SU-DHL-6 (cell line): ENCODE measurements at regions not wholly inside any gene's neighbourhood (a gene's known extent, or its start where the extent isn't known, plus 50 kb on each side); places are given as distances from the start of the nearest gene placed in this dataset.
"Not testable (repeated sequence)": the region's sequence is repeated elsewhere in the genome, so short reads cannot be mapped to it uniquely, and the experiment has no call there.

Experiments
- H2AFZ ChIP-seq: fragments of 200-600 bp; sonication (generic); 2 replicates; pipeline ENCODE4 v1.6.1; 2014; ENCODE audit warnings: low read depth, mild to moderate bottlenecking, moderate library complexity, mixed read lengths, antibody characterized with exemption, low read length; ENCODE audit not compliant: severe bottlenecking
- H3F3A ChIP-seq: fragments of 200-600 bp; shearing (Covaris generic); 2 replicates; pipeline ENCODE4 v1.6.0; 2016; ENCODE audit warnings: antibody characterized with exemption, mild to moderate bottlenecking; ENCODE audit not compliant: insufficient read depth
- H3K27ac ChIP-seq: fragments of 200-600 bp; sonication (generic); 2 replicates; pipeline ENCODE4 v1.5.1; 2016; ENCODE audit warnings: low read depth, mild to moderate bottlenecking, low read length, moderate library complexity, mixed read lengths
- H3K27me3 ChIP-seq: fragments of 200-600 bp; sonication (generic), shearing (Covaris generic); 2 replicates; pipeline ENCODE4 v1.6.0; 2014; ENCODE audit warnings: mild to moderate bottlenecking, low read length
- H3K36me3 ChIP-seq: fragments of 200-600 bp; sonication (generic); 2 replicates; pipeline ENCODE4 v1.6.1; 2014; ENCODE audit warnings: mild to moderate bottlenecking, low read length, mixed read lengths
- H3K4me2 ChIP-seq: fragments of 300-600, 200-600 bp; shearing (Covaris generic), sonication (generic); 2 replicates; pipeline ENCODE4 v1.6.0; 2014; ENCODE audit warnings: low read length, low read depth, mild to moderate bottlenecking; ENCODE audit not compliant: poor library complexity, severe bottlenecking
- H3K4me3 ChIP-seq: fragments of 200-600 bp; sonication (generic); 2 replicates; pipeline ENCODE4 v1.5.1; 2014; ENCODE audit warnings: antibody characterized with exemption, low read length, mild to moderate bottlenecking, mixed read lengths; ENCODE audit not compliant: insufficient read depth, poor library complexity, severe bottlenecking
- H3K79me2 ChIP-seq: fragments of 200-600 bp; sonication (generic); 2 replicates; pipeline ENCODE4 v1.6.1; 2014; ENCODE audit warnings: mild to moderate bottlenecking, low read length, moderate library complexity; ENCODE audit not compliant: insufficient read depth
- H3K9ac ChIP-seq: fragments of 200-600 bp; sonication (generic); 2 replicates; pipeline ENCODE4 v1.7.0; 2014; ENCODE audit warnings: mild to moderate bottlenecking, low read length
- H3K9me2 ChIP-seq: fragments of 200-600 bp; sonication (generic); replicated peaks from 2 replicates; pipeline ENCODE4 v1.6.1; 2014; ENCODE audit warnings: low read length; ENCODE audit not compliant: insufficient read depth
- H3K9me3 ChIP-seq: fragments of 200-600 bp; sonication (generic); 2 replicates; pipeline ENCODE4 v1.6.1; 2014; ENCODE audit warnings: low read length, mixed read lengths; ENCODE audit not compliant: insufficient read depth
- H4K20me1 ChIP-seq: fragments of 200-600 bp; sonication (generic); 2 replicates; pipeline ENCODE4 v1.6.1; 2014; ENCODE audit warnings: low read depth, mild to moderate bottlenecking, antibody characterized with exemption, low read length, moderate library complexity, mixed read lengths
- CTCF ChIP-seq: fragments of 200-600 bp; sonication (generic); IDR thresholded peaks from one replicate; pipeline ENCODE4 v1.5.1; 2017; ENCODE audit warnings: antibody characterized with exemption, mild to moderate bottlenecking, low read length, moderate library complexity; ENCODE audit not compliant: insufficient read depth, poor library complexity, severe bottlenecking
- EZH2phosphoT487 ChIP-seq: fragments of 200-600 bp; sonication (generic), shearing (Covaris generic); conservative IDR thresholded peaks from 2 replicates; pipeline ENCODE4 v1.6.1; 2018; ENCODE audit warnings: mild to moderate bottlenecking, antibody characterized with exemption, low read length, moderate library complexity, mixed read lengths

- H3K36me3 ChIP-seq, H4K20me1 ChIP-seq, H3F3A ChIP-seq, H3K4me2 ChIP-seq, H3K4me3 ChIP-seq, H3K9me2 ChIP-seq, H2AFZ ChIP-seq, H3K9ac ChIP-seq, H3K27ac ChIP-seq, H3K79me2 ChIP-seq, H3K27me3 ChIP-seq, H3K9me3 ChIP-seq: not testable (repeated sequence)
These were observed 60.0 kb upstream of the GPC3 start for GRCh38 chrX:134045372-134045771.

GRCh38 chrX:134067107-134067506, 81.7 kb upstream of the GPC3 start:
- H3K27me3 ChIP-seq, H3K9me2 ChIP-seq, H3K9me3 ChIP-seq, H3K79me2 ChIP-seq, H4K20me1 ChIP-seq, H3K4me2 ChIP-seq, H3F3A ChIP-seq, H2AFZ ChIP-seq, H3K9ac ChIP-seq, H3K27ac ChIP-seq, H3K36me3 ChIP-seq, H3K4me3 ChIP-seq: not testable (repeated sequence)

- H3K27ac ChIP-seq, H2AFZ ChIP-seq, H3K36me3 ChIP-seq, H3F3A ChIP-seq, H3K9me3 ChIP-seq, H4K20me1 ChIP-seq, H3K79me2 ChIP-seq, H3K4me2 ChIP-seq, H3K27me3 ChIP-seq, H3K4me3 ChIP-seq, H3K9ac ChIP-seq, H3K9me2 ChIP-seq: not testable (repeated sequence)
These were observed 86.5 kb upstream of the GPC3 start for GRCh38 chrX:134071899-134072298.

- H3K9me2 ChIP-seq, result no peaks in the 10 kb centered on the region
- no peak overlapping the region for H3K4me3 ChIP-seq
- no peaks in the 10 kb centered on the region for H3K9me3 ChIP-seq
- H3K27ac ChIP-seq, result no peak overlapping the region
- H2AFZ ChIP-seq, result no peak overlapping the region
- TF ChIP-seq EZH2phosphoT487, result no peak
- TF ChIP-seq CTCF, result no peak
- no peak overlapping the region for H3K9ac ChIP-seq
- no peaks in the 10 kb centered on the region for H3K79me2 ChIP-seq
- no peaks in the 10 kb centered on the region for H4K20me1 ChIP-seq
- H3F3A ChIP-seq, result no peaks in the 10 kb centered on the region
- no peaks in the 10 kb centered on the region for H3K27me3 ChIP-seq
- no peak overlapping the region for H3K4me2 ChIP-seq
- H3K36me3 ChIP-seq, result no peaks in the 10 kb centered on the region
These were observed 87.9 kb upstream of the GPC3 start for GRCh38 chrX:134073341-134073740.

- no peaks in the 10 kb centered on the region for H3K9me2 ChIP-seq
- TF ChIP-seq EZH2phosphoT487, result no peak
- TF ChIP-seq CTCF, result no peak
- H3K9me3 ChIP-seq, result no peaks in the 10 kb centered on the region
- no peaks in the 10 kb centered on the region for H4K20me1 ChIP-seq
- no peak overlapping the region for H3K4me3 ChIP-seq
- no peaks in the 10 kb centered on the region for H3K36me3 ChIP-seq
- no peak overlapping the region for H3K27ac ChIP-seq
- H3K4me2 ChIP-seq, result no peak overlapping the region
- H3K27me3 ChIP-seq, result no peaks in the 10 kb centered on the region
- no peaks in the 10 kb centered on the region for H3K79me2 ChIP-seq
- no peak overlapping the region for H3K9ac ChIP-seq
- H2AFZ ChIP-seq, result no peak overlapping the region
- no peaks in the 10 kb centered on the region for H3F3A ChIP-seq
These were observed 88.8 kb upstream of the GPC3 start for GRCh38 chrX:134074151-134074550.
